Sigmoid colon (tissue), 4 donors: ENCODE measurements at regions not wholly inside any gene's neighbourhood (a gene's known extent, or its start where the extent isn't known, plus 50 kb on each side); places are given as distances from the start of the nearest gene placed in this dataset.

ENCODE experiments used
- EP300 ChIP-seq, 4 donors: sonication (generic); formaldehyde crosslinking; IDR thresholded peaks; one replicate each; pipeline ENCODE4 v1.6.1; 2017; ENCODE audit warnings: antibody characterized with exemption in 4 of 4
- POLR2A ChIP-seq, 2 donors: fragments of 450-650 bp; IDR thresholded peaks; one replicate each; pipeline ENCODE4 v1.6.1; 2016; ENCODE audit warnings: antibody characterized with exemption in 2 of 2, mild to moderate bottlenecking in 2 of 2, moderate library complexity in 2 of 2
- POLR2AphosphoS5 ChIP-seq, 4 donors: sonication (generic); formaldehyde crosslinking; IDR thresholded peaks; one replicate each; pipeline ENCODE4 v1.6.1; 2017; ENCODE audit warnings: antibody characterized with exemption in 4 of 4
- TF ChIP-seq, protein P1 (sequence below), 4 experiments: fragments of 450-650 bp in 3 of 4; fragments of 200-600 bp in 1 of 4; IDR thresholded peaks; one replicate each; pipeline ENCODE4 v1.5.1; 2016 to 2019; ENCODE audit warnings: antibody characterized with exemption in 4 of 4, mild to moderate bottlenecking in 3 of 4, moderate library complexity in 2 of 4

- TF ChIP-seq, protein P1, sequence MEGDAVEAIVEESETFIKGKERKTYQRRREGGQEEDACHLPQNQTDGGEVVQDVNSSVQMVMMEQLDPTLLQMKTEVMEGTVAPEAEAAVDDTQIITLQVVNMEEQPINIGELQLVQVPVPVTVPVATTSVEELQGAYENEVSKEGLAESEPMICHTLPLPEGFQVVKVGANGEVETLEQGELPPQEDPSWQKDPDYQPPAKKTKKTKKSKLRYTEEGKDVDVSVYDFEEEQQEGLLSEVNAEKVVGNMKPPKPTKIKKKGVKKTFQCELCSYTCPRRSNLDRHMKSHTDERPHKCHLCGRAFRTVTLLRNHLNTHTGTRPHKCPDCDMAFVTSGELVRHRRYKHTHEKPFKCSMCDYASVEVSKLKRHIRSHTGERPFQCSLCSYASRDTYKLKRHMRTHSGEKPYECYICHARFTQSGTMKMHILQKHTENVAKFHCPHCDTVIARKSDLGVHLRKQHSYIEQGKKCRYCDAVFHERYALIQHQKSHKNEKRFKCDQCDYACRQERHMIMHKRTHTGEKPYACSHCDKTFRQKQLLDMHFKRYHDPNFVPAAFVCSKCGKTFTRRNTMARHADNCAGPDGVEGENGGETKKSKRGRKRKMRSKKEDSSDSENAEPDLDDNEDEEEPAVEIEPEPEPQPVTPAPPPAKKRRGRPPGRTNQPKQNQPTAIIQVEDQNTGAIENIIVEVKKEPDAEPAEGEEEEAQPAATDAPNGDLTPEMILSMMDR (IDR thresholded peaks at IDR 0.05): no peak
- no peak for TF ChIP-seq POLR2AphosphoS5 (IDR thresholded peaks at IDR 0.05)
- no peak for TF ChIP-seq POLR2A (IDR thresholded peaks at IDR 0.05)
- TF ChIP-seq EP300 (IDR thresholded peaks at IDR 0.05): no peak
Measured at GRCh38 chr3:152644478-152644877, 190.5 kb upstream of the P2RY1 start.
